ENCODE measurements at regions not wholly inside any gene's neighbourhood (a gene's known extent, or its start where the extent isn't known, plus 50 kb on each side); places are given as distances from the start of the nearest gene placed in this dataset.

- TF ChIP-seq EZH2phosphoT487 (IDR thresholded peaks at IDR 0.05; ENCODE audit: borderline replicate concordance, low read depth): no peak
- TF ChIP-seq YY1 (IDR thresholded peaks at IDR 0.05; ENCODE audit: low read depth): no peak
Observed at GRCh38 chr3:22399566-22399965, 648.6 kb upstream of the ZNF385D start (continued).

- DNase-seq: no peak
- Histone ChIP-seq H3K9me3 (no peaks in the 10 kb centered on the region), H3K4me3 (ENCODE audit: low read depth in 2 of 2, low read length in 1 of 2) (no peak overlapping the region), H3K36me3 (replicated peaks in 1 of 2; ENCODE audit: control insufficient read depth in 1 of 2, insufficient read depth in 2 of 2, low read length in 1 of 2) (no peaks in the 10 kb centered on the region), H3K9ac (no peak overlapping the region), H3K27me3 (ENCODE audit: insufficient read depth) (no peaks in the 10 kb centered on the region), H3K27ac (ENCODE audit: low read depth in 2 of 2, low read length in 1 of 2) (peak overlapping the region in 1 of 2 experiments; percentile 16; a peak in 1 of 4 replicates), H3K9me2 (no peaks in the 10 kb centered on the region), H4K20me1 (ENCODE audit: insufficient read depth) (no peaks in the 10 kb centered on the region), H3K79me2 (ENCODE audit: insufficient read depth) (no peaks in the 10 kb centered on the region), H3F3A (replicated peaks; ENCODE audit: insufficient read depth) (no peaks in the 10 kb centered on the region), H2AFZ (ENCODE audit: low read depth) (no peak overlapping the region), H3K4me2 (no peak overlapping the region), H3K4me1 (ENCODE audit: control insufficient read depth in 1 of 2, insufficient read depth in 2 of 2, low read depth in 1 of 2, low read length in 1 of 2) (no peaks in the 10 kb centered on the region; a peak in 1 of 4 replicates)
- ChIA-PET POLR2A (no interaction called here), CTCF (no interaction called here)
- TF ChIP-seq TEAD4 (IDR thresholded peaks at IDR 0.05; ENCODE audit: borderline replicate concordance, insufficient read depth) (0 out of 2 replicates have a peak, but pooled peaks have one; percentile 24), FOXJ3 (CRISPR knock-in tag; IDR thresholded peaks at IDR 0.05) (no peak), TCF12 (IDR thresholded peaks at IDR 0.05) (peak; percentile 74), PBX3 (IDR thresholded peaks at IDR 0.05) (peak; percentile 82), MXI1 (IDR thresholded peaks at IDR 0.05; ENCODE audit: low read depth, low read length) (no peak), FOSL2 (IDR thresholded peaks at IDR 0.05; ENCODE audit: borderline replicate concordance, low read depth) (peak; percentile 40; the same call in 1 of the 2 replicates), EP300 (IDR thresholded peaks at IDR 0.05; ENCODE audit: borderline replicate concordance in 1 of 2, low read depth in 1 of 2, low read length in 1 of 2) (peak in 1 of 2 experiments; percentile 63; a peak in 1 of 4 replicates), YY1 (IDR thresholded peaks at IDR 0.05; ENCODE audit: low read depth) (no peak), REST (IDR thresholded peaks at IDR 0.05; ENCODE audit: low read depth, low read length) (no peak), JUND (IDR thresholded peaks at IDR 0.05) (peak; percentile 65)
Observed at GRCh38 chr3:22401499-22401898, 650.5 kb upstream of the ZNF385D start.

GRCh38 chr3:22414239-22414638 is 663.2 kb upstream of the ZNF385D start:
- Histone ChIP-seq H3K27me3 (ENCODE audit: insufficient read depth) (no peaks in the 10 kb centered on the region), H4K20me1 (ENCODE audit: insufficient read depth) (no peaks in the 10 kb centered on the region), H2AFZ (ENCODE audit: low read depth) (no peak overlapping the region), H3K4me2 (no peak overlapping the region), H3K9me2 (no peaks in the 10 kb centered on the region), H3K79me2 (ENCODE audit: insufficient read depth) (no peaks in the 10 kb centered on the region), H3K9ac (no peak overlapping the region), H3K36me3 (replicated peaks in 1 of 2; ENCODE audit: control insufficient read depth in 1 of 2, insufficient read depth in 2 of 2, low read length in 1 of 2) (no peaks in the 10 kb centered on the region), H3F3A (replicated peaks; ENCODE audit: insufficient read depth) (no peaks in the 10 kb centered on the region), H3K27ac (ENCODE audit: low read depth in 2 of 2, low read length in 1 of 2) (no peak overlapping the region), H3K4me1 (ENCODE audit: control insufficient read depth in 1 of 2, insufficient read depth in 2 of 2, low read depth in 1 of 2, low read length in 1 of 2) (no peaks in the 10 kb centered on the region), H3K9me3 (no peaks in the 10 kb centered on the region; the same call in 1 of the 2 replicates), H3K4me3 (ENCODE audit: low read depth in 2 of 2, low read length in 1 of 2) (no peak overlapping the region)
- CTCF ChIA-PET: no interaction called here
- DNase-seq: no peak
- POLR2A ChIA-PET: no interaction called here
- WGBS (ENCODE audit: low lambda C conversion rate): 43% methylated on average over 3 of the region's 3 CpGs
- no peak for TF ChIP-seq EZH2phosphoT487 (IDR thresholded peaks at IDR 0.05; ENCODE audit: borderline replicate concordance, low read depth)
- TF ChIP-seq MXI1 (IDR thresholded peaks at IDR 0.05; ENCODE audit: low read depth, low read length): no peak
- no peak for TF ChIP-seq REST (IDR thresholded peaks at IDR 0.05; ENCODE audit: low read depth, low read length)
- TF ChIP-seq RFX5 (IDR thresholded peaks at IDR 0.05; ENCODE audit: low read length): no peak
- TF ChIP-seq FOSL2 (IDR thresholded peaks at IDR 0.05; ENCODE audit: borderline replicate concordance, low read depth): no peak
- TF ChIP-seq NRF1 (IDR thresholded peaks at IDR 0.05; ENCODE audit: low read depth, low read length): no peak
- no peak for TF ChIP-seq PBX3 (IDR thresholded peaks at IDR 0.05)
- TF ChIP-seq USF1 (IDR thresholded peaks at IDR 0.05; ENCODE audit: borderline replicate concordance, low read depth): no peak
- TF ChIP-seq TEAD4 (IDR thresholded peaks at IDR 0.05; ENCODE audit: borderline replicate concordance, insufficient read depth): no peak

Measured in SK-N-SH (cell line).